Stimulated activated naive CD8-positive, alpha-beta T cell treated with anti-CD3 and anti-CD28 coated beads, Interleukin-15, Interleukin-2, amounts not matched to agents 100 ng/mL and 50 ng/mL, for 24 hours (primary cell): ENCODE measurements at regions not wholly inside any gene's neighbourhood (a gene's known extent, or its start where the extent isn't known, plus 50 kb on each side); places are given as distances from the start of the nearest gene placed in this dataset.
"Not testable (repeated sequence)": the region's sequence is repeated elsewhere in the genome, so short reads cannot be mapped to it uniquely, and the experiment has no call there.

ENCODE experiments used
- H3K27ac Mint-ChIP-seq: one replicate; pipeline ENCODE4 v1.8.0; 2021; ENCODE audit warnings: mild to moderate bottlenecking, mixed read lengths
- H3K27me3 Mint-ChIP-seq: one replicate; pipeline ENCODE4 v1.8.0; 2021; ENCODE audit warnings: mixed read lengths
- H3K36me3 Mint-ChIP-seq: one replicate; pipeline ENCODE4 v1.8.0; 2021; ENCODE audit warnings: low read depth, mixed read lengths
- H3K4me1 Mint-ChIP-seq: one replicate; pipeline ENCODE4 v1.8.0; 2021; ENCODE audit warnings: low read depth, mixed read lengths
- H3K4me3 Mint-ChIP-seq: one replicate; pipeline ENCODE4 v1.8.0; 2021; ENCODE audit warnings: mild to moderate bottlenecking, mixed read lengths
- H3K9me3 Mint-ChIP-seq: one replicate; pipeline ENCODE4 v1.8.0; 2021; ENCODE audit warnings: mixed read lengths

DNA sequence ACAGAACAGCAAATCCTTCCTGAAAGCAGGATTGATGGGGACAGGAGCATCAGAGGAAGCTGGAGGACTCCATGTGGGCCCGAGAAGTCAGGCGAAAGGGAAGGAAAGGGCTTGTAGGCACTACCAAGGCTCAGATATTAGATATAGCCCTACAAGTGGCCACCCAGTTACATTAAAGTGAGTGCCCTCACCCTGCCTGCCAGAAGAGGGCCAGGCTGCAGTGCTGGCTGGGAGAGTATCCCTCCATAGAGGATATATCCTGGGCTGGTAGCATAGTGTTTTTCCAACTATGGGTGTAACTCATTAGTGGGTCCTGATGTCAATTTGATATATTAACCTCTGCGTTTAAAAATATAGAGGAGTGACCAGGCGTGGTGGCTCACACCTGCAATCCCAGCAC, 285.2 kb downstream of the MYCN start:
- Mint-ChIP-seq H3K4me3 (no peak overlapping the region), H3K4me1 (no peaks in the 10 kb centered on the region), H3K27me3 (no peaks in the 10 kb centered on the region), H3K27ac (no peak overlapping the region), H3K9me3 (no peaks in the 10 kb centered on the region), H3K36me3 (no peaks in the 10 kb centered on the region)

GRCh38 chr2:16225071-16225470, 284.7 kb downstream of the MYCN start:
- no peaks in the 10 kb centered on the region for H3K9me3 Mint-ChIP-seq
- no peaks in the 10 kb centered on the region for H3K36me3 Mint-ChIP-seq
- no peak overlapping the region for H3K27ac Mint-ChIP-seq
- no peaks in the 10 kb centered on the region for H3K27me3 Mint-ChIP-seq
- no peak overlapping the region for H3K4me3 Mint-ChIP-seq
- no peaks in the 10 kb centered on the region for H3K4me1 Mint-ChIP-seq

DNA sequence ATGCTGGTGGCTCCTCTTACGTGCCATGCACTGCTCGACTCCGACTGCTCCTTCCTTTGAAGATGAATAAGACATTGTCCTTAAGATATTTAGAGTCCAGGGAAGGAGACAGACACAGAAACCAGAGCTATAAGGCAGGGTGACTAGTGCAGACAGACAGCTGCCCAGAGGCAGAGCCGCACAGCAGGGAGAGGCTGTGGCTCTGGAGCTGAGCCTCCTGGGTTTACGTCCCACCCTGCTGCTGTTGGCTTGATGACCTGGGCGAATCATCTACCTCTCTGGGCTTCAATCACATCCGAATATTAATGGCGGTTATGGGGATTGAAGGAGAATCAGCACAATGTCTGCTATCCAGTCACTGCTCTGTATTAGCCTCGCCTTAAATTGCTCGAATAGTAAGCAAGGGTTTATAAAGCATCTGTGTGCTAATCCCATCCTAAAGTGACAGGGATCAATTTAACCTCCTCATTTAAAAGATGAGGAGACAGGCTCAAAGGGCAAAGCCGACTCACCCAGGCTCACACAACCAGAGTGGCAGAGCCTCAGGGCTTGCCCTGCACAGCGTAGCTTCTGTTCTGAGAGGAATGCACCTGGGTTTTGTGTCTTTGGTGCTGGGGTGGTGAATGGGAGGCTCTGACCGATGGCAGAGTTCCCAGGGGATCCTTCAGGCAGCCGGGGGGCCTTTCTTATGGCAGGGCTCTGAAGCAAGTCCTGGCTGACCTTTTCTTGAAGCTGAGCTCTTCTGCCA, 284.1 kb downstream of the MYCN start:
- no peak overlapping the region for H3K27ac Mint-ChIP-seq

GRCh38 chr2:16223841-16224177, 283.5 kb downstream of the MYCN start:
- Mint-ChIP-seq H3K27me3 (no peaks in the 10 kb centered on the region), H3K4me3 (no peak overlapping the region), H3K4me1 (no peaks in the 10 kb centered on the region), H3K36me3 (no peaks in the 10 kb centered on the region), H3K9me3 (no peaks in the 10 kb centered on the region), H3K27ac (no peak overlapping the region)

More for the DNA sequence above, 284.1 kb downstream of the MYCN start:
- Mint-ChIP-seq H3K27me3 (no peaks in the 10 kb centered on the region), H3K9me3 (no peaks in the 10 kb centered on the region), H3K4me1 (no peaks in the 10 kb centered on the region), H3K36me3 (no peaks in the 10 kb centered on the region), H3K4me3 (no peak overlapping the region)

GRCh38 chr2:16223161-16223840, 283.0 kb downstream of the MYCN start:
- Mint-ChIP-seq H3K4me1 (no peaks in the 10 kb centered on the region), H3K27me3 (no peaks in the 10 kb centered on the region), H3K9me3 (no peaks in the 10 kb centered on the region), H3K27ac (no peak overlapping the region), H3K36me3 (no peaks in the 10 kb centered on the region), H3K4me3 (no peak overlapping the region)

DNA sequence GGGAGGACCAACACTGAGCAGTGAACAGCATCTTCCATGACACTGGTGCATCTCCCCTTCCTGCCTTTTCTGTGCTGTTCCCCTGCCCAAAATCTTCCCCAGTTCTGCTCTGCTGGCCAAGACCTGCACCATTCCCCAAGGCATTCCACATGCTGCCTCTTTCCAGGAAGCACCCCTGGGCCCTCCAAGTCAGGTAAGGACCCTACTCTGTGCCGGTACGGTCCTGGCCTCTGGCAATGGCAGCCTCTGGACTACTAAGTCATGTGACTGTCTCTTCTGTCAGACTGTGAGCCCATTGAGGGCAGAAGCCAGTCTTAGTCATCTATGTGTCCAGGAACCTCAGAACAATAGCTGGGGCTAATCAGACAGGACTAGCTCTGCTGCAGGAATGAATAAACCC, 282.0 kb downstream of the MYCN start:
- Mint-ChIP-seq H3K27ac (no peak overlapping the region), H3K4me3 (no peak overlapping the region), H3K27me3 (no peaks in the 10 kb centered on the region), H3K4me1 (no peaks in the 10 kb centered on the region), H3K36me3 (no peaks in the 10 kb centered on the region), H3K9me3 (no peaks in the 10 kb centered on the region)

- Mint-ChIP-seq H3K9me3 (no peaks in the 10 kb centered on the region), H3K36me3 (no peaks in the 10 kb centered on the region), H3K27ac (no peak overlapping the region), H3K4me3 (no peak overlapping the region), H3K4me1 (no peaks in the 10 kb centered on the region), H3K27me3 (peaks cover 3% of the 10 kb centered on the region)
Measured at GRCh38 chr2:16221461-16222010, 281.2 kb downstream of the MYCN start.

- peaks cover 5% of the 10 kb centered on the region for H3K27me3 Mint-ChIP-seq
Measured at GRCh38 chr2:16219292-16219975, 279.1 kb downstream of the MYCN start.

GRCh38 chr2:16218625-16219024, 278.3 kb downstream of the MYCN start:
- no peak overlapping the region for H3K4me3 Mint-ChIP-seq
- H3K27me3 Mint-ChIP-seq = peaks cover 5% of the 10 kb centered on the region

More at GRCh38 chr2:16219292-16219975, 279.1 kb downstream of the MYCN start:
- H3K9me3 Mint-ChIP-seq = no peaks in the 10 kb centered on the region
- H3K27ac Mint-ChIP-seq = no peak overlapping the region
- no peaks in the 10 kb centered on the region for H3K36me3 Mint-ChIP-seq
- H3K4me1 Mint-ChIP-seq = no peaks in the 10 kb centered on the region
- H3K4me3 Mint-ChIP-seq = no peak overlapping the region

GRCh38 chr2:16218161-16218560, 277.8 kb downstream of the MYCN start:
- Mint-ChIP-seq H3K27ac (no peak overlapping the region), H3K27me3 (peaks cover 5% of the 10 kb centered on the region), H3K36me3 (no peaks in the 10 kb centered on the region), H3K9me3 (no peaks in the 10 kb centered on the region), H3K4me3 (no peak overlapping the region), H3K4me1 (no peaks in the 10 kb centered on the region)

More at GRCh38 chr2:16218625-16219024, 278.3 kb downstream of the MYCN start:
- no peak overlapping the region for H3K27ac Mint-ChIP-seq
- no peaks in the 10 kb centered on the region for H3K36me3 Mint-ChIP-seq
- H3K4me1 Mint-ChIP-seq = no peaks in the 10 kb centered on the region
- H3K9me3 Mint-ChIP-seq = no peaks in the 10 kb centered on the region

GRCh38 chr2:16217741-16218140, 277.4 kb downstream of the MYCN start:
- not testable (repeated sequence) for H3K4me3 Mint-ChIP-seq, H3K27me3 Mint-ChIP-seq, H3K27ac Mint-ChIP-seq, H3K4me1 Mint-ChIP-seq, H3K9me3 Mint-ChIP-seq, H3K36me3 Mint-ChIP-seq

- Mint-ChIP-seq H3K27ac (no peak overlapping the region), H3K36me3 (no peaks in the 10 kb centered on the region), H3K4me3 (no peak overlapping the region), H3K27me3 (peaks cover 5% of the 10 kb centered on the region), H3K9me3 (no peaks in the 10 kb centered on the region), H3K4me1 (no peaks in the 10 kb centered on the region)
Measured at GRCh38 chr2:16217291-16217690, 276.9 kb downstream of the MYCN start.

DNA sequence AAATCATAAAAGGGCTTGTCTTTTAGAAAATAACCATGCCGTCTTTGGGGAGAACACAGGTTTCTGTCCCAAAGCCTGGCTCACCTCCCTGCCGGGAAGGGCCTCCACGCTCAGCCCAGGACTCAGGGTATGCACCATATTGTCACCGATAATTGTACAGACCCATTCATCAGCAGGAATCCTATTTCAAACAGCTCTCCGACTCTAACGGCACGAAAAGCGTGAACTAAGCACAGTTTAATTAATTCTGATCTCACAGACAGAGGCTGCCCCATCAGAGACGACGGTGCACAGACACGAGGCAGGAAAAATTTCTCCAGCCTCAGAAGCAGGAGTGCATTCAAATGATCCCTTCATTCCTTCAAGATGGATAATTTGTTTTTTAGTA, 276.2 kb downstream of the MYCN start:
- Mint-ChIP-seq H3K4me1 (no peaks in the 10 kb centered on the region), H3K4me3 (no peak overlapping the region), H3K36me3 (no peaks in the 10 kb centered on the region), H3K27me3 (peaks cover 5% of the 10 kb centered on the region), H3K9me3 (no peaks in the 10 kb centered on the region), H3K27ac (no peak overlapping the region)

DNA sequence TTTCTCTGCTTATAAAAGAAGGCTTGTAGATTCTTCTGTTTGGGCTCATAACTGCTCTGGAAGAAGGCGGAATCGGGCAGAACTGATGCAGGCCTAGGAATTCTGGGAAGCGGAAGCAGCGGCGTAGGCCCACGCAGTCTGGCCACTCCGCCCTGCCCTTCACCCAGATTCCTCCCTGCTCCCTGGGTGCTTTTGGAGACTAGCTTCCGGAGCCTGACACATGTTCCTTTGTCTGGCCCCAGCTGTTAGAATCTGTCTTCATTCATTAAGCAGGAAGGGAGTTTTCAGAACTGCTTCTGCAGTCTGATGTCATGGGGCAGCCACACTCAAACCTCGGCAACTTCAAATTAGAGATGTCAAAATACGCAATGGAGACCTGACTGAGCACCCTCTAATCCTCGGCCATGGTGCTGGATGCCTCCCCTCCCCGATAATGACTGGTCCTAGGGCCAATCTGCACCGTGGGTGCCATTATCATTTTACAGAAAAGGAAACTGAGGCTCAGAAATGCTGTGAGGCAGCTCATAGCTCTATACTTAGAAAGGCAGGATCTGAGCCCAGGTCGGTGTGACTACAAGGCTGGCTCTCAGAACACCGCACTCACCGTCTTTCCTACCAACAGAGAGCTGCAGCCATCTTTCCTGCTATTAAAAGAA, 275.7 kb downstream of the MYCN start:
- Mint-ChIP-seq H3K27me3 (peaks cover 5% of the 10 kb centered on the region), H3K9me3 (no peaks in the 10 kb centered on the region), H3K36me3 (no peaks in the 10 kb centered on the region), H3K4me3 (no peak overlapping the region), H3K4me1 (no peaks in the 10 kb centered on the region), H3K27ac (no peak overlapping the region)

DNA sequence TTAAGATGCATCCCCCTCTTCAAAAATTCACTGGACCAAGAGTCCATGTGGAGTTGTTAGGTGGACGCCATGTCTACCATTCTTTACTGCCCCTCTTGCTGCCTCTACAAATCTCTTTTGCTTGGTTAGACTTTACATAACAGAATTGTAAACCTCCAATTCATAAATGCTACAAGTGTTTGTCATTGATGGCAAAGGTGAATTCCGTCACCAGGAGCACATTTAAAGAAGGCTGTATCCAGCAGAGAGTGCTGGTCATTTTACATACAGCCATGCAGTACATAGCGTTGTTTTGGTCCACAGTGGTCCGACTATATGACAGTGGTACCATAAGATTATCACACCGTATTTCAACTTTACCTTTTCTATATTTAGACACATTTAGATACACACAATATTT, 274.5 kb downstream of the MYCN start:
- no peaks in the 10 kb centered on the region for H3K4me1 Mint-ChIP-seq
- H3K36me3 Mint-ChIP-seq = no peaks in the 10 kb centered on the region
- H3K27me3 Mint-ChIP-seq = peaks cover 5% of the 10 kb centered on the region
- H3K27ac Mint-ChIP-seq = no peak overlapping the region
- no peak overlapping the region for H3K4me3 Mint-ChIP-seq
- H3K9me3 Mint-ChIP-seq = no peaks in the 10 kb centered on the region
